ENCODE measurements at regions not wholly inside any gene's neighbourhood (a gene's known extent, or its start where the extent isn't known, plus 50 kb on each side); places are given as distances from the start of the nearest gene placed in this dataset.

- intact Hi-C loops (cut with micrococcal nuclease), result loop anchor here (1.0 kb wide), 1 partner anchor 10 kb away; no protein-coding TSS in a partner anchor
- Histone ChIP-seq H3K4me3 (replicated peaks in 1 of 3; ENCODE audit: insufficient read depth in 1 of 3, low read depth in 1 of 3, low read length in 3 of 3) (no peak overlapping the region), H3K36me3 (ENCODE audit: control insufficient read depth in 2 of 2, extremely low read depth in 1 of 2, insufficient read depth in 2 of 2, low read length in 2 of 2) (no peaks in the 10 kb centered on the region), H3K4me1 (ENCODE audit: control insufficient read depth, extremely low read depth, insufficient read depth, low read length) (peaks cover 35% of the 10 kb centered on the region), H3K4me2 (ENCODE audit: insufficient read depth, low read length) (no peak overlapping the region), H3K9ac (replicated peaks; ENCODE audit: extremely low read depth, insufficient read depth, low read length) (no peak overlapping the region), H3K9me1 (replicated peaks; ENCODE audit: control insufficient read depth, extremely low read depth, insufficient read depth, low read length) (no peaks in the 10 kb centered on the region), H3K79me2 (ENCODE audit: control insufficient read depth, insufficient read depth, low read length) (peaks cover 97% of the 10 kb centered on the region), H3K27ac (ENCODE audit: insufficient read depth, low read depth, low read length) (no peak overlapping the region), H3K27me3 (ENCODE audit: control insufficient read depth in 2 of 2, insufficient read depth in 2 of 2, low read length in 2 of 2) (no peaks in the 10 kb centered on the region), H2AFZ (ENCODE audit: low read depth, low read length) (no peak overlapping the region), H3K9me3 (replicated peaks; ENCODE audit: control insufficient read depth, insufficient read depth, low read length) (no peaks in the 10 kb centered on the region), H4K20me1 (replicated peaks; ENCODE audit: control insufficient read depth, extremely low read depth, insufficient read depth, low read length) (peaks cover 4% of the 10 kb centered on the region)
- TF ChIP-seq, protein P1, sequence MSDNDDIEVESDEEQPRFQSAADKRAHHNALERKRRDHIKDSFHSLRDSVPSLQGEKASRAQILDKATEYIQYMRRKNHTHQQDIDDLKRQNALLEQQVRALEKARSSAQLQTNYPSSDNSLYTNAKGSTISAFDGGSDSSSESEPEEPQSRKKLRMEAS (IDR thresholded peaks at IDR 0.05; ENCODE audit: insufficient read depth, insufficient read length), result no peak
- BruUV-seq (replicated peaks), result no TSS peak
- DNase-seq (ENCODE audit: low read depth, low spot score), result no peak
- dilution Hi-C loops (cut with MboI; ENCODE audit: extremely low pct_ligation_motif_present, low sequenced_read_pairs), result no loop called here
- no peak for FAIRE-seq
- CTCF ChIA-PET, result interaction anchor here (0.7 to 5.6 kb wide), 5 partner anchors 10 to 113 kb away, joined by 3 to 25 read pairs (median 3); no protein-coding TSS in a partner anchor
- POLR2A ChIA-PET, result no interaction called here
Measured at GRCh38 chr1:39145331-39145965, 59.0 kb upstream of the MACF1 start.

GRCh38 chr1:39146681-39147080 lies 57.8 kb upstream of the MACF1 start:
- H3K9me3 ChIP-seq (replicated peaks; ENCODE audit: control insufficient read depth, insufficient read depth, low read length), result no peaks in the 10 kb centered on the region
- no peak overlapping the region for H3K4me3 ChIP-seq (replicated peaks in 1 of 3; ENCODE audit: insufficient read depth in 1 of 3, low read depth in 1 of 3, low read length in 3 of 3)
- TF ChIP-seq, protein P2, sequence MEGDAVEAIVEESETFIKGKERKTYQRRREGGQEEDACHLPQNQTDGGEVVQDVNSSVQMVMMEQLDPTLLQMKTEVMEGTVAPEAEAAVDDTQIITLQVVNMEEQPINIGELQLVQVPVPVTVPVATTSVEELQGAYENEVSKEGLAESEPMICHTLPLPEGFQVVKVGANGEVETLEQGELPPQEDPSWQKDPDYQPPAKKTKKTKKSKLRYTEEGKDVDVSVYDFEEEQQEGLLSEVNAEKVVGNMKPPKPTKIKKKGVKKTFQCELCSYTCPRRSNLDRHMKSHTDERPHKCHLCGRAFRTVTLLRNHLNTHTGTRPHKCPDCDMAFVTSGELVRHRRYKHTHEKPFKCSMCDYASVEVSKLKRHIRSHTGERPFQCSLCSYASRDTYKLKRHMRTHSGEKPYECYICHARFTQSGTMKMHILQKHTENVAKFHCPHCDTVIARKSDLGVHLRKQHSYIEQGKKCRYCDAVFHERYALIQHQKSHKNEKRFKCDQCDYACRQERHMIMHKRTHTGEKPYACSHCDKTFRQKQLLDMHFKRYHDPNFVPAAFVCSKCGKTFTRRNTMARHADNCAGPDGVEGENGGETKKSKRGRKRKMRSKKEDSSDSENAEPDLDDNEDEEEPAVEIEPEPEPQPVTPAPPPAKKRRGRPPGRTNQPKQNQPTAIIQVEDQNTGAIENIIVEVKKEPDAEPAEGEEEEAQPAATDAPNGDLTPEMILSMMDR (IDR thresholded peaks at IDR 0.05; ENCODE audit: extremely low read depth in 1 of 2, insufficient read depth in 1 of 2, low read depth in 1 of 2, low read length in 2 of 2), result no peak
- no peak for TF ChIP-seq FOS (IDR thresholded peaks at IDR 0.05; ENCODE audit: borderline replicate concordance, insufficient read depth, low read length)
- no peak for TF ChIP-seq EZH2 (IDR thresholded peaks at IDR 0.05; ENCODE audit: borderline replicate concordance, low read depth, low read length, severe bottlenecking)
- no peak for TF ChIP-seq MYC (IDR thresholded peaks at IDR 0.05; ENCODE audit: low read depth, low read length)
- TF ChIP-seq GATA2 (IDR thresholded peaks at IDR 0.05; ENCODE audit: insufficient read depth, insufficient read length, low read depth, low read length), result no peak
- TF ChIP-seq POLR2AphosphoS5 (IDR thresholded peaks at IDR 0.05; ENCODE audit: insufficient read depth, low read depth, low read length), result no peak
- no peak for TF ChIP-seq POLR2A (IDR thresholded peaks at IDR 0.05; ENCODE audit: low read depth, low read length)
- TF ChIP-seq, protein P1 (IDR thresholded peaks at IDR 0.05; ENCODE audit: insufficient read depth, insufficient read length), result no peak
- no peak for TF ChIP-seq JUN (IDR thresholded peaks at IDR 0.05; ENCODE audit: borderline replicate concordance, insufficient read depth, insufficient read length, low read depth)
- no peak overlapping the region for H3K27ac ChIP-seq (ENCODE audit: insufficient read depth, low read depth, low read length)
- intact Hi-C loops (cut with micrococcal nuclease), result no loop called here
- no peak overlapping the region for H3K9ac ChIP-seq (replicated peaks; ENCODE audit: extremely low read depth, insufficient read depth, low read length)
- dilution Hi-C loops (cut with MboI; ENCODE audit: extremely low pct_ligation_motif_present, low sequenced_read_pairs), result no loop called here
- DNase-seq (ENCODE audit: low read depth, low spot score) (no peak), FAIRE-seq (no peak)
- ChIA-PET POLR2A (no interaction called here), CTCF (no interaction called here)
- H3K36me3 ChIP-seq (ENCODE audit: control insufficient read depth in 2 of 2, extremely low read depth in 1 of 2, insufficient read depth in 2 of 2, low read length in 2 of 2), result no peaks in the 10 kb centered on the region
- H2AFZ ChIP-seq (ENCODE audit: low read depth, low read length), result no peak overlapping the region
- peaks cover 45% of the 10 kb centered on the region for H3K4me1 ChIP-seq (ENCODE audit: control insufficient read depth, extremely low read depth, insufficient read depth, low read length)
- H3K27me3 ChIP-seq (ENCODE audit: control insufficient read depth in 2 of 2, insufficient read depth in 2 of 2, low read length in 2 of 2), result no peaks in the 10 kb centered on the region
- peaks cover 97% of the 10 kb centered on the region for H3K79me2 ChIP-seq (ENCODE audit: control insufficient read depth, insufficient read depth, low read length)
- BruUV-seq (replicated peaks), result no TSS peak
- no peaks in the 10 kb centered on the region for H3K9me1 ChIP-seq (replicated peaks; ENCODE audit: control insufficient read depth, extremely low read depth, insufficient read depth, low read length)
- H3K4me2 ChIP-seq (ENCODE audit: insufficient read depth, low read length), result no peak overlapping the region
- peaks cover 2% of the 10 kb centered on the region for H4K20me1 ChIP-seq (replicated peaks; ENCODE audit: control insufficient read depth, extremely low read depth, insufficient read depth, low read length)

All from endothelial cell of umbilical vein (primary cell).